MM.1S (cell line): ENCODE measurements at regions not wholly inside any gene's neighbourhood (a gene's known extent, or its start where the extent isn't known, plus 50 kb on each side); places are given as distances from the start of the nearest gene placed in this dataset.

Source experiments
- DNase-seq: peaks from one replicate; pipeline ENCODE4 v3.0.0-alpha.2; 2015
- H2AFZ ChIP-seq: fragments of 300-600 bp; sonication (generic); 2 replicates; pipeline ENCODE4 v1.6.0; 2016; ENCODE audit warnings: antibody characterized with exemption, low read length
- H3F3A ChIP-seq: fragments of 300-600 bp; sonication (generic); 2 replicates; pipeline ENCODE4 v1.6.1; 2016; ENCODE audit warnings: mild to moderate bottlenecking, antibody characterized with exemption, low read length, moderate library complexity, mixed read lengths; ENCODE audit not compliant: insufficient read depth
- H3K27ac ChIP-seq: fragments of 300-600 bp; sonication (generic); 2 replicates; pipeline ENCODE4 v1.5.1; 2016; ENCODE audit warnings: mild to moderate bottlenecking, low read length
- H3K27me3 ChIP-seq: fragments of 300-600 bp; sonication (generic); replicated peaks from 2 replicates; pipeline ENCODE4 v1.6.0; 2016; ENCODE audit warnings: low read length; ENCODE audit not compliant: insufficient read depth
- H3K36me3 ChIP-seq: fragments of 300-600 bp; sonication (generic); replicated peaks from 2 replicates; pipeline ENCODE4 v1.6.1; 2016; ENCODE audit warnings: mild to moderate bottlenecking, low read length, mixed read lengths; ENCODE audit not compliant: insufficient read depth
- H3K4me1 ChIP-seq: fragments of 300-600 bp; sonication (generic); 2 replicates; pipeline ENCODE4 v1.6.1; 2016; ENCODE audit warnings: low read length, mixed read lengths
- H3K4me2 ChIP-seq: fragments of 300-600 bp; sonication (generic); 2 replicates; pipeline ENCODE4 v1.6.0; 2016; ENCODE audit warnings: low read depth, low read length
- H3K4me3 ChIP-seq: fragments of 300-600 bp; sonication (generic); 2 replicates; pipeline ENCODE4 v1.5.1; 2016; ENCODE audit warnings: low read length, mixed read lengths
- H3K79me2 ChIP-seq: fragments of 300-600 bp; sonication (generic); 2 replicates; pipeline ENCODE4 v1.6.1; 2016; ENCODE audit warnings: mixed run types, low read length, mixed read lengths
- H3K9ac ChIP-seq: fragments of 300-600 bp; sonication (generic); 2 replicates; pipeline ENCODE4 v1.6.1; 2016; ENCODE audit warnings: low read length, mixed read lengths
- H3K9me2 ChIP-seq: fragments of 300-600 bp; sonication (generic); replicated peaks from 2 replicates; pipeline ENCODE4 v1.6.1; 2016; ENCODE audit warnings: mild to moderate bottlenecking, low read length, mixed read lengths; ENCODE audit not compliant: insufficient read depth
- H3K9me3 ChIP-seq: fragments of 300-600 bp; sonication (generic); replicated peaks from 2 replicates; pipeline ENCODE4 v1.6.1; 2016; ENCODE audit warnings: mild to moderate bottlenecking, low read length, mixed read lengths; ENCODE audit not compliant: insufficient read depth
- H4K20me1 ChIP-seq: fragments of 300-600 bp; sonication (generic); 2 replicates; pipeline ENCODE4 v1.6.1; 2016; ENCODE audit warnings: mild to moderate bottlenecking, low read length, moderate library complexity, mixed read lengths; ENCODE audit not compliant: insufficient read depth
- EZH2 ChIP-seq: fragments of 300-600 bp; sonication (generic); optimal IDR thresholded peaks from 2 replicates; pipeline ENCODE3; 2017; ENCODE audit warnings: low read depth, mild to moderate bottlenecking, antibody characterized with exemption, low read length, mixed read lengths
- EZH2phosphoT487 ChIP-seq: fragments of 300-600 bp; sonication (generic); IDR thresholded peaks from 2 replicates; pipeline ENCODE4 v1.6.1; 2018; ENCODE audit warnings: antibody characterized with exemption, low read length
- TF ChIP-seq, protein P1 (sequence below): fragments of 300-600 bp; sonication (generic); IDR thresholded peaks from 2 replicates; pipeline ENCODE4 v1.5.1; 2016; ENCODE audit warnings: antibody characterized with exemption, low read length, mixed read lengths

DNA sequence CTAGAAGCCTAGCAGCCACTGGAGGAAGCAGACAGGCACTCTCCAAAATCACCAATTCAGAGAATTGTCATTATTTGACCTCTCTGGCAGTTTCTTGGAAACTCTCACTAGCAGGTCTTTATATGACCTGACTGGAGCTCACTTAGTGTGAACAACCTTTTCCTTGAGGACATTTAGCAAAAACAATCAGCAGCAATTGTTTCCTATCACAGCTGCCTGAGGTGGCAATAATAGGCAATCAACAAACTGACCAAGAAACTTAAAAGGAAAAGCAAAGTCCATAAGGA lies 162.4 kb upstream of the STT3B start:
- no peak overlapping the region for H2AFZ ChIP-seq
- H3K4me1 ChIP-seq: no peaks in the 10 kb centered on the region
- H3K9me2 ChIP-seq: no peaks in the 10 kb centered on the region
- no peak overlapping the region for H3K4me2 ChIP-seq
- H3K36me3 ChIP-seq: no peaks in the 10 kb centered on the region
- H4K20me1 ChIP-seq: no peaks in the 10 kb centered on the region
- no peaks in the 10 kb centered on the region for H3F3A ChIP-seq
- H3K9me3 ChIP-seq: no peaks in the 10 kb centered on the region
- H3K79me2 ChIP-seq: no peaks in the 10 kb centered on the region
- TF ChIP-seq EZH2 (no peak), EZH2phosphoT487 (no peak)
- TF ChIP-seq, protein P1, sequence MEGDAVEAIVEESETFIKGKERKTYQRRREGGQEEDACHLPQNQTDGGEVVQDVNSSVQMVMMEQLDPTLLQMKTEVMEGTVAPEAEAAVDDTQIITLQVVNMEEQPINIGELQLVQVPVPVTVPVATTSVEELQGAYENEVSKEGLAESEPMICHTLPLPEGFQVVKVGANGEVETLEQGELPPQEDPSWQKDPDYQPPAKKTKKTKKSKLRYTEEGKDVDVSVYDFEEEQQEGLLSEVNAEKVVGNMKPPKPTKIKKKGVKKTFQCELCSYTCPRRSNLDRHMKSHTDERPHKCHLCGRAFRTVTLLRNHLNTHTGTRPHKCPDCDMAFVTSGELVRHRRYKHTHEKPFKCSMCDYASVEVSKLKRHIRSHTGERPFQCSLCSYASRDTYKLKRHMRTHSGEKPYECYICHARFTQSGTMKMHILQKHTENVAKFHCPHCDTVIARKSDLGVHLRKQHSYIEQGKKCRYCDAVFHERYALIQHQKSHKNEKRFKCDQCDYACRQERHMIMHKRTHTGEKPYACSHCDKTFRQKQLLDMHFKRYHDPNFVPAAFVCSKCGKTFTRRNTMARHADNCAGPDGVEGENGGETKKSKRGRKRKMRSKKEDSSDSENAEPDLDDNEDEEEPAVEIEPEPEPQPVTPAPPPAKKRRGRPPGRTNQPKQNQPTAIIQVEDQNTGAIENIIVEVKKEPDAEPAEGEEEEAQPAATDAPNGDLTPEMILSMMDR: no peak
- no peak for DNase-seq
- no peak overlapping the region for H3K9ac ChIP-seq
- no peak overlapping the region for H3K27ac ChIP-seq
- no peak overlapping the region for H3K4me3 ChIP-seq
- H3K27me3 ChIP-seq: no peaks in the 10 kb centered on the region

DNA sequence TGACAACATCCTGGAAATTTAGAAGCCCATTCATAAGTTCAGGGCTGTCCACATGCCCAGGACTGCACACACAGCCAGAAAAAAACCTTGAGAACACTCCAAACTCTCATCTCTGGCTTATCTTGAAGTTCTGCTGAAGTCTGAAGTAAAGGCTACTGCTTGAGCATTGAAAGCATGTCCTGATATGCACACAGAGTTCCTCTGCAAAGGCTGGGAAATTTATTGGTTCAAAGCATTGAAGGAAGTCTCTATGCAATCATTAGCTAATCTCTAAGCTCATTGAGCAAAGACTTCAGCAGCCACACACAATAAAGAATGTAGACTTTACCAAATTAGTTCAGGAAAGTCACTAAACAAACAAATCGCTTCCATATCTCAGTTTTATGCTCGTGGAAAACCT lies 162.0 kb upstream of the STT3B start:
- no peaks in the 10 kb centered on the region for H3F3A ChIP-seq
- no peaks in the 10 kb centered on the region for H3K79me2 ChIP-seq
- H3K9me2 ChIP-seq: no peaks in the 10 kb centered on the region
- H3K9ac ChIP-seq: no peak overlapping the region
- H3K9me3 ChIP-seq: no peaks in the 10 kb centered on the region
- no peaks in the 10 kb centered on the region for H4K20me1 ChIP-seq
- H3K36me3 ChIP-seq: no peaks in the 10 kb centered on the region
- H3K27ac ChIP-seq: no peak overlapping the region
- H3K27me3 ChIP-seq: no peaks in the 10 kb centered on the region
- no peaks in the 10 kb centered on the region for H3K4me1 ChIP-seq
- TF ChIP-seq EZH2 (no peak), EZH2phosphoT487 (no peak)
- TF ChIP-seq, protein P1: no peak
- no peak overlapping the region for H3K4me3 ChIP-seq
- H3K4me2 ChIP-seq: no peak overlapping the region
- DNase-seq: no peak
- no peak overlapping the region for H2AFZ ChIP-seq

DNA sequence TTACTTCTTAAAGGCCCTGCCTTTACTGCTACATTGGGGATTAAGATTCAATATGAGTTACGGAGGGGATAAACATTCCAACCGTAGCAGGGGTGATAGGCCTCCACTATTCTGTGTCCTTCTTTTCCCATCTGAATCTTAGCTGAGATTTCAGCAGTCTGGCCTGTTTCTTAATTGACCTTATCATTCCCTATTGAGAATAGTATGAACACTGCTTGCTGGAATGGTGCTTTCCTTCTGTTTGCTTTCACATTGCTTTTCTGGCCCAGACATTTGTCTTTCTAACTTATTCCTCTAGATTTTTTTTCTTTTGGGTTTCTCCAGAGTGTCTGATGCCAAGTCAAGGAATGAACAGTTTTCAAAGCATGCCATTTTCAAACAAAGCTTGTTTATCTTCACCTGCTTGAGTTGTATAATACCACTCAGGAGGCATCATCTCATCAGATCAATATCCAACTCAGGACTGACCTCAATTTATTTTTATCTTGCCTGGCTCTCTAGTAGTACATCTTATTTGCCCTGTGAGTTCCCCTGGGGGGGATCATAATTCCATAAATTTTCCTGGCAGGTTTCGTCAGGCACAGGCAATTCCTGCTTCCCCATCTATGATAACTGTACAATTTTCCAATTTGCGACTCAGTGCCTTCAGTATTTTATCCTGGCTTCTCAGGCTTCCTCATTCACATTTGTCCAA lies 161.1 kb upstream of the STT3B start:
- no peaks in the 10 kb centered on the region for H3F3A ChIP-seq
- no peaks in the 10 kb centered on the region for H3K27me3 ChIP-seq
- TF ChIP-seq EZH2: no peak
- TF ChIP-seq, protein P1: no peak
- TF ChIP-seq EZH2phosphoT487: no peak
- H3K79me2 ChIP-seq: no peaks in the 10 kb centered on the region
- H3K9ac ChIP-seq: no peak overlapping the region
- no peaks in the 10 kb centered on the region for H4K20me1 ChIP-seq
- H3K4me1 ChIP-seq: no peaks in the 10 kb centered on the region
- no peaks in the 10 kb centered on the region for H3K9me2 ChIP-seq
- no peak overlapping the region for H3K4me3 ChIP-seq
- no peak overlapping the region for H2AFZ ChIP-seq
- H3K36me3 ChIP-seq: no peaks in the 10 kb centered on the region
- no peaks in the 10 kb centered on the region for H3K9me3 ChIP-seq
- no peak overlapping the region for H3K27ac ChIP-seq
- no peak overlapping the region for H3K4me2 ChIP-seq
- no peak for DNase-seq
